DND-41 (cell line): ENCODE measurements at regions not wholly inside any gene's neighbourhood (a gene's known extent, or its start where the extent isn't known, plus 50 kb on each side); places are given as distances from the start of the nearest gene placed in this dataset.

Experiments used
- EZH2 ChIP-seq: IDR thresholded peaks from 3 replicates; pipeline ENCODE4 v1.6.1; 2012; ENCODE audit warnings: borderline replicate concordance, low read depth, mild to moderate bottlenecking, moderate library complexity, low read length, inconsistent platforms; ENCODE audit not compliant: severe bottlenecking
- TF ChIP-seq, protein P1 (sequence below): IDR thresholded peaks from 2 replicates; pipeline ENCODE4 v1.5.1; 2012; ENCODE audit warnings: borderline replicate concordance, low read length, moderate library complexity, mild to moderate bottlenecking; ENCODE audit not compliant: poor library complexity, severe bottlenecking; ENCODE audit errors: extremely low read depth

- TF ChIP-seq, protein P1, sequence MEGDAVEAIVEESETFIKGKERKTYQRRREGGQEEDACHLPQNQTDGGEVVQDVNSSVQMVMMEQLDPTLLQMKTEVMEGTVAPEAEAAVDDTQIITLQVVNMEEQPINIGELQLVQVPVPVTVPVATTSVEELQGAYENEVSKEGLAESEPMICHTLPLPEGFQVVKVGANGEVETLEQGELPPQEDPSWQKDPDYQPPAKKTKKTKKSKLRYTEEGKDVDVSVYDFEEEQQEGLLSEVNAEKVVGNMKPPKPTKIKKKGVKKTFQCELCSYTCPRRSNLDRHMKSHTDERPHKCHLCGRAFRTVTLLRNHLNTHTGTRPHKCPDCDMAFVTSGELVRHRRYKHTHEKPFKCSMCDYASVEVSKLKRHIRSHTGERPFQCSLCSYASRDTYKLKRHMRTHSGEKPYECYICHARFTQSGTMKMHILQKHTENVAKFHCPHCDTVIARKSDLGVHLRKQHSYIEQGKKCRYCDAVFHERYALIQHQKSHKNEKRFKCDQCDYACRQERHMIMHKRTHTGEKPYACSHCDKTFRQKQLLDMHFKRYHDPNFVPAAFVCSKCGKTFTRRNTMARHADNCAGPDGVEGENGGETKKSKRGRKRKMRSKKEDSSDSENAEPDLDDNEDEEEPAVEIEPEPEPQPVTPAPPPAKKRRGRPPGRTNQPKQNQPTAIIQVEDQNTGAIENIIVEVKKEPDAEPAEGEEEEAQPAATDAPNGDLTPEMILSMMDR: no peak
- TF ChIP-seq EZH2: no peak
These were observed 946.9 kb downstream of the EPHA3 start for GRCh38 chr3:90054311-90054710.
